ENCODE measurements at regions not wholly inside any gene's neighbourhood (a gene's known extent, or its start where the extent isn't known, plus 50 kb on each side); places are given as distances from the start of the nearest gene placed in this dataset.

GRCh38 chr1:157234705-157235273 is 96.6 kb upstream of the ETV3 start:
- Histone ChIP-seq H3K79me2 (replicated peaks; ENCODE audit: insufficient read depth) (no peaks in the 10 kb centered on the region), H3K4me1 (ENCODE audit: insufficient read depth) (peaks cover 56% of the 10 kb centered on the region), H3F3A (replicated peaks; ENCODE audit: low read depth) (no peaks in the 10 kb centered on the region), H3K27me3 (ENCODE audit: insufficient read depth) (no peaks in the 10 kb centered on the region), H3K4me3 (no peak overlapping the region), H4K20me1 (replicated peaks; ENCODE audit: insufficient read depth) (no peaks in the 10 kb centered on the region), H3K27ac (ENCODE audit: low read depth) (no peak overlapping the region), H3K36me3 (ENCODE audit: insufficient read depth) (no peaks in the 10 kb centered on the region; the same call in 1 of the 2 replicates), H2AFZ (peak overlapping the region; percentile 67), H3K9me2 (ENCODE audit: insufficient read depth) (peaks cover 17% of the 10 kb centered on the region), H3K4me2 (peak overlapping the region; percentile 61)
- H3K27ac Mint-ChIP-seq = peak overlapping the region; percentile 38; the same call in 1 of the 2 replicates
- ATAC-seq (no peak), DNase-seq (ENCODE audit: low spot score) (no peak)
- TF ChIP-seq, protein P1, sequence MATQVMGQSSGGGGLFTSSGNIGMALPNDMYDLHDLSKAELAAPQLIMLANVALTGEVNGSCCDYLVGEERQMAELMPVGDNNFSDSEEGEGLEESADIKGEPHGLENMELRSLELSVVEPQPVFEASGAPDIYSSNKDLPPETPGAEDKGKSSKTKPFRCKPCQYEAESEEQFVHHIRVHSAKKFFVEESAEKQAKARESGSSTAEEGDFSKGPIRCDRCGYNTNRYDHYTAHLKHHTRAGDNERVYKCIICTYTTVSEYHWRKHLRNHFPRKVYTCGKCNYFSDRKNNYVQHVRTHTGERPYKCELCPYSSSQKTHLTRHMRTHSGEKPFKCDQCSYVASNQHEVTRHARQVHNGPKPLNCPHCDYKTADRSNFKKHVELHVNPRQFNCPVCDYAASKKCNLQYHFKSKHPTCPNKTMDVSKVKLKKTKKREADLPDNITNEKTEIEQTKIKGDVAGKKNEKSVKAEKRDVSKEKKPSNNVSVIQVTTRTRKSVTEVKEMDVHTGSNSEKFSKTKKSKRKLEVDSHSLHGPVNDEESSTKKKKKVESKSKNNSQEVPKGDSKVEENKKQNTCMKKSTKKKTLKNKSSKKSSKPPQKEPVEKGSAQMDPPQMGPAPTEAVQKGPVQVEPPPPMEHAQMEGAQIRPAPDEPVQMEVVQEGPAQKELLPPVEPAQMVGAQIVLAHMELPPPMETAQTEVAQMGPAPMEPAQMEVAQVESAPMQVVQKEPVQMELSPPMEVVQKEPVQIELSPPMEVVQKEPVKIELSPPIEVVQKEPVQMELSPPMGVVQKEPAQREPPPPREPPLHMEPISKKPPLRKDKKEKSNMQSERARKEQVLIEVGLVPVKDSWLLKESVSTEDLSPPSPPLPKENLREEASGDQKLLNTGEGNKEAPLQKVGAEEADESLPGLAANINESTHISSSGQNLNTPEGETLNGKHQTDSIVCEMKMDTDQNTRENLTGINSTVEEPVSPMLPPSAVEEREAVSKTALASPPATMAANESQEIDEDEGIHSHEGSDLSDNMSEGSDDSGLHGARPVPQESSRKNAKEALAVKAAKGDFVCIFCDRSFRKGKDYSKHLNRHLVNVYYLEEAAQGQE (IDR thresholded peaks at IDR 0.05; ENCODE audit: unreplicated experiment) = no peak
- TF ChIP-seq STAT1 (IDR thresholded peaks at IDR 0.05; ENCODE audit: unreplicated experiment) (no peak), NANOG (IDR thresholded peaks at IDR 0.05; ENCODE audit: borderline replicate concordance) (no peak), ZNF462 (CRISPR knock-in tag; IDR thresholded peaks at IDR 0.05) (no peak), ETS1 (IDR thresholded peaks at IDR 0.05) (no peak), EZH2phosphoT487 (IDR thresholded peaks at IDR 0.05; ENCODE audit: unreplicated experiment) (no peak), CREB1 (CRISPR knock-in tag; IDR thresholded peaks at IDR 0.05; ENCODE audit: low read depth) (no peak), JUNB (IDR thresholded peaks at IDR 0.05; ENCODE audit: unreplicated experiment) (no peak), ZNF331 (CRISPR knock-in tag; IDR thresholded peaks at IDR 0.05; ENCODE audit: low read depth) (no peak), POLR2AphosphoS5 (IDR thresholded peaks at IDR 0.05; ENCODE audit: low read depth) (no peak), CTCF (conservative IDR thresholded peaks at IDR 0.05; ENCODE audit: low read depth in 2 of 2) (no peak), EZH2 (IDR thresholded peaks at IDR 0.05; ENCODE audit: low read depth, unreplicated experiment) (no peak), ZNF114 (CRISPR knock-in tag; IDR thresholded peaks at IDR 0.05) (no peak)
- H3K4me3 Mint-ChIP-seq = no peak overlapping the region
- H3K9me3 Mint-ChIP-seq = no peaks in the 10 kb centered on the region
- peaks cover 7% of the 10 kb centered on the region for H3K27me3 Mint-ChIP-seq (ENCODE audit: insufficient read depth, low read depth, poor library complexity)
- peaks cover 57% of the 10 kb centered on the region for H3K4me1 Mint-ChIP-seq
- no peaks in the 10 kb centered on the region for H3K36me3 Mint-ChIP-seq (ENCODE audit: low read depth)
